ENCODE measurements at regions not wholly inside any gene's neighbourhood (a gene's known extent, or its start where the extent isn't known, plus 50 kb on each side); places are given as distances from the start of the nearest gene placed in this dataset.

GRCh38 chr5:145044970-145045369, 790.2 kb downstream of the PRELID2 start:
- H3K36me3 ChIP-seq (ENCODE audit: insufficient read depth, low read length), result no peaks in the 10 kb centered on the region
- H3K9ac ChIP-seq (ENCODE audit: low read length), result no peak overlapping the region
- no peak for DNase-seq
- H3K79me2 ChIP-seq (ENCODE audit: low read length), result no peaks in the 10 kb centered on the region
- no peak overlapping the region for H3K4me3 ChIP-seq (ENCODE audit: low read length)
- H4K20me1 ChIP-seq (ENCODE audit: insufficient read depth, low read depth, low read length), result no peaks in the 10 kb centered on the region; the same call in 1 of the 2 replicates
- H3K9me3 ChIP-seq (ENCODE audit: low read length), result no peaks in the 10 kb centered on the region
- H3K9me2 ChIP-seq (replicated peaks; ENCODE audit: insufficient read depth, low read length), result 0 out of 2 replicates have a peak, but pooled peaks cover 4% of the 10 kb centered on the region
- no peak overlapping the region for H2AFZ ChIP-seq (ENCODE audit: low read length)
- H3K27me3 ChIP-seq (ENCODE audit: low read length), result no peaks in the 10 kb centered on the region
- no peak overlapping the region for H3K4me2 ChIP-seq (ENCODE audit: low read depth, low read length, poor library complexity, severe bottlenecking)
- H3K27ac ChIP-seq (ENCODE audit: low read length), result no peak overlapping the region
- no peaks in the 10 kb centered on the region for H3K4me1 ChIP-seq (ENCODE audit: low read length)

- Histone ChIP-seq H3K27me3 (ENCODE audit: low read length) (no peaks in the 10 kb centered on the region), H4K20me1 (ENCODE audit: insufficient read depth, low read depth, low read length) (no peaks in the 10 kb centered on the region), H3K36me3 (ENCODE audit: insufficient read depth, low read length) (no peaks in the 10 kb centered on the region), H3K4me1 (ENCODE audit: low read length) (no peaks in the 10 kb centered on the region), H3K9me3 (ENCODE audit: low read length) (no peaks in the 10 kb centered on the region), H3K27ac (ENCODE audit: low read length) (no peak overlapping the region), H3K9ac (ENCODE audit: low read length) (no peak overlapping the region), H3K9me2 (replicated peaks; ENCODE audit: insufficient read depth, low read length) (no peaks in the 10 kb centered on the region), H3K79me2 (ENCODE audit: low read length) (no peaks in the 10 kb centered on the region), H2AFZ (ENCODE audit: low read length) (no peak overlapping the region), H3K4me2 (ENCODE audit: low read depth, low read length, poor library complexity, severe bottlenecking) (no peak overlapping the region), H3K4me3 (ENCODE audit: low read length) (no peak overlapping the region)
- DNase-seq, result no peak
Measured at GRCh38 chr5:145028626-145029025, 806.5 kb downstream of the PRELID2 start.

GRCh38 chr5:145027286-145027685, 807.9 kb downstream of the PRELID2 start:
- H3K27me3 ChIP-seq (ENCODE audit: low read length), result no peaks in the 10 kb centered on the region
- DNase-seq, result no peak
- no peaks in the 10 kb centered on the region for H3K4me1 ChIP-seq (ENCODE audit: low read length)

GRCh38 chr5:145025775-145026174, 809.4 kb downstream of the PRELID2 start:
- H3K79me2 ChIP-seq (ENCODE audit: low read length), result no peaks in the 10 kb centered on the region
- no peaks in the 10 kb centered on the region for H4K20me1 ChIP-seq (ENCODE audit: insufficient read depth, low read depth, low read length)
- H3K27ac ChIP-seq (ENCODE audit: low read length), result no peak overlapping the region
- H3K9ac ChIP-seq (ENCODE audit: low read length), result no peak overlapping the region
- no peak for DNase-seq
- no peak overlapping the region for H3K4me3 ChIP-seq (ENCODE audit: low read length)
- no peaks in the 10 kb centered on the region for H3K4me1 ChIP-seq (ENCODE audit: low read length)
- H3K9me3 ChIP-seq (ENCODE audit: low read length), result no peaks in the 10 kb centered on the region
- H2AFZ ChIP-seq (ENCODE audit: low read length), result no peak overlapping the region
- no peak overlapping the region for H3K4me2 ChIP-seq (ENCODE audit: low read depth, low read length, poor library complexity, severe bottlenecking)
- H3K36me3 ChIP-seq (ENCODE audit: insufficient read depth, low read length), result no peaks in the 10 kb centered on the region
- no peaks in the 10 kb centered on the region for H3K27me3 ChIP-seq (ENCODE audit: low read length)
- H3K9me2 ChIP-seq (replicated peaks; ENCODE audit: insufficient read depth, low read length), result no peaks in the 10 kb centered on the region

More at GRCh38 chr5:145027286-145027685, 807.9 kb downstream of the PRELID2 start:
- Histone ChIP-seq H3K9me2 (replicated peaks; ENCODE audit: insufficient read depth, low read length) (no peaks in the 10 kb centered on the region), H2AFZ (ENCODE audit: low read length) (no peak overlapping the region), H3K9ac (ENCODE audit: low read length) (no peak overlapping the region), H3K79me2 (ENCODE audit: low read length) (no peaks in the 10 kb centered on the region), H3K27ac (ENCODE audit: low read length) (no peak overlapping the region), H3K36me3 (ENCODE audit: insufficient read depth, low read length) (no peaks in the 10 kb centered on the region), H3K4me3 (ENCODE audit: low read length) (no peak overlapping the region), H3K4me2 (ENCODE audit: low read depth, low read length, poor library complexity, severe bottlenecking) (no peak overlapping the region), H4K20me1 (ENCODE audit: insufficient read depth, low read depth, low read length) (no peaks in the 10 kb centered on the region), H3K9me3 (ENCODE audit: low read length) (no peaks in the 10 kb centered on the region)

- Histone ChIP-seq H3K9me3 (ENCODE audit: low read length) (no peaks in the 10 kb centered on the region), H3K36me3 (ENCODE audit: insufficient read depth, low read length) (no peaks in the 10 kb centered on the region), H3K27me3 (ENCODE audit: low read length) (no peaks in the 10 kb centered on the region), H3K9ac (ENCODE audit: low read length) (no peak overlapping the region), H3K4me2 (ENCODE audit: low read depth, low read length, poor library complexity, severe bottlenecking) (no peak overlapping the region), H3K27ac (ENCODE audit: low read length) (no peak overlapping the region), H4K20me1 (ENCODE audit: insufficient read depth, low read depth, low read length) (no peaks in the 10 kb centered on the region), H3K79me2 (ENCODE audit: low read length) (no peaks in the 10 kb centered on the region), H3K4me1 (ENCODE audit: low read length) (no peaks in the 10 kb centered on the region), H2AFZ (ENCODE audit: low read length) (no peak overlapping the region), H3K4me3 (ENCODE audit: low read length) (no peak overlapping the region), H3K9me2 (replicated peaks; ENCODE audit: insufficient read depth, low read length) (0 out of 2 replicates have a peak, but pooled peaks cover 2% of the 10 kb centered on the region)
- no peak for DNase-seq
Measured at GRCh38 chr5:145015146-145015545, 820.0 kb downstream of the PRELID2 start.

- Histone ChIP-seq H3K9me2 (replicated peaks; ENCODE audit: insufficient read depth, low read length) (0 out of 2 replicates have a peak, but pooled peaks cover 2% of the 10 kb centered on the region), H4K20me1 (ENCODE audit: insufficient read depth, low read depth, low read length) (no peaks in the 10 kb centered on the region), H3K4me2 (ENCODE audit: low read depth, low read length, poor library complexity, severe bottlenecking) (no peak overlapping the region), H3K79me2 (ENCODE audit: low read length) (no peaks in the 10 kb centered on the region), H3K9ac (ENCODE audit: low read length) (no peak overlapping the region), H3K27me3 (ENCODE audit: low read length) (no peaks in the 10 kb centered on the region), H3K9me3 (ENCODE audit: low read length) (no peaks in the 10 kb centered on the region), H2AFZ (ENCODE audit: low read length) (no peak overlapping the region), H3K27ac (ENCODE audit: low read length) (no peak overlapping the region), H3K4me1 (ENCODE audit: low read length) (no peaks in the 10 kb centered on the region), H3K36me3 (ENCODE audit: insufficient read depth, low read length) (no peaks in the 10 kb centered on the region), H3K4me3 (ENCODE audit: low read length) (no peak overlapping the region)
- DNase-seq, result no peak
Measured at GRCh38 chr5:145014109-145014508, 821.0 kb downstream of the PRELID2 start.

GRCh38 chr5:145010834-145011233, 824.3 kb downstream of the PRELID2 start:
- Histone ChIP-seq H4K20me1 (ENCODE audit: insufficient read depth, low read depth, low read length) (no peaks in the 10 kb centered on the region), H3K4me1 (ENCODE audit: low read length) (no peaks in the 10 kb centered on the region), H3K79me2 (ENCODE audit: low read length) (no peaks in the 10 kb centered on the region), H3K27me3 (ENCODE audit: low read length) (no peaks in the 10 kb centered on the region), H3K9ac (ENCODE audit: low read length) (no peak overlapping the region), H3K27ac (ENCODE audit: low read length) (no peak overlapping the region), H3K4me2 (ENCODE audit: low read depth, low read length, poor library complexity, severe bottlenecking) (no peak overlapping the region), H3K9me2 (replicated peaks; ENCODE audit: insufficient read depth, low read length) (0 out of 2 replicates have a peak, but pooled peaks cover 2% of the 10 kb centered on the region), H3K9me3 (ENCODE audit: low read length) (no peaks in the 10 kb centered on the region), H3K36me3 (ENCODE audit: insufficient read depth, low read length) (no peaks in the 10 kb centered on the region), H2AFZ (ENCODE audit: low read length) (no peak overlapping the region), H3K4me3 (ENCODE audit: low read length) (no peak overlapping the region)
- DNase-seq, result no peak

GRCh38 chr5:145008876-145009530, 826.1 kb downstream of the PRELID2 start:
- Histone ChIP-seq H3K79me2 (ENCODE audit: low read length) (no peaks in the 10 kb centered on the region), H3K9me3 (ENCODE audit: low read length) (no peaks in the 10 kb centered on the region), H3K9me2 (replicated peaks; ENCODE audit: insufficient read depth, low read length) (0 out of 2 replicates have a peak, but pooled peaks cover 2% of the 10 kb centered on the region), H3K9ac (ENCODE audit: low read length) (no peak overlapping the region), H3K4me3 (ENCODE audit: low read length) (no peak overlapping the region), H3K27me3 (ENCODE audit: low read length) (no peaks in the 10 kb centered on the region), H3K4me1 (ENCODE audit: low read length) (no peaks in the 10 kb centered on the region), H3K27ac (ENCODE audit: low read length) (no peak overlapping the region), H2AFZ (ENCODE audit: low read length) (no peak overlapping the region), H4K20me1 (ENCODE audit: insufficient read depth, low read depth, low read length) (no peaks in the 10 kb centered on the region), H3K4me2 (ENCODE audit: low read depth, low read length, poor library complexity, severe bottlenecking) (no peak overlapping the region), H3K36me3 (ENCODE audit: insufficient read depth, low read length) (no peaks in the 10 kb centered on the region)
- no peak for DNase-seq
